AML-193 (cell line): ENCODE measurements at regions not wholly inside any gene's neighbourhood (a gene's known extent, or its start where the extent isn't known, plus 50 kb on each side); places are given as distances from the start of the nearest gene placed in this dataset.

Source experiments
- DNase-seq, 2 experiments: peaks; one replicate each; lab custom pipeline; 2025; lab: John Stamatoyannopoulos, UW

DNA sequence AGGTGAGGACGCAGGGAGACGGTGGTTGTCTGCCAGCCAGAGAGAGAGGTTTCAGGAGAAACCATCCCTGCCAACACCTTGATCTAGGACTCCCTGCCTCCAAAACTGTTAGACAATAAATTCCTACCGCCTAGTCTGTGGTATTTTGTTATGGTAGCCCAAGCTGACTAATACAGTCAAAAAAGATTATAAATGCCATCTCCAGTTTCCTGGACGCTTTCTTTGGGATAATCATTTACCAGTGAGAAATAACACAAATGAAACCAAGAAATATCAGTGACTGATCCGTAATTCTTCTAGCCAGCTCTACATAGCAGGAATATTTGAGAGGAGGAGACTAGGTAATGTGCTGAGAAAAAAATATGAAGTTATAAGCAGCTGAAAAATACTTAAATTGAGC, 707.8 kb upstream of the LMCD1 start:
- DNase-seq, result no peak

GRCh38 chr3:7798276-7798675, 703.3 kb upstream of the LMCD1 start:
- DNase-seq, result no peak

DNA sequence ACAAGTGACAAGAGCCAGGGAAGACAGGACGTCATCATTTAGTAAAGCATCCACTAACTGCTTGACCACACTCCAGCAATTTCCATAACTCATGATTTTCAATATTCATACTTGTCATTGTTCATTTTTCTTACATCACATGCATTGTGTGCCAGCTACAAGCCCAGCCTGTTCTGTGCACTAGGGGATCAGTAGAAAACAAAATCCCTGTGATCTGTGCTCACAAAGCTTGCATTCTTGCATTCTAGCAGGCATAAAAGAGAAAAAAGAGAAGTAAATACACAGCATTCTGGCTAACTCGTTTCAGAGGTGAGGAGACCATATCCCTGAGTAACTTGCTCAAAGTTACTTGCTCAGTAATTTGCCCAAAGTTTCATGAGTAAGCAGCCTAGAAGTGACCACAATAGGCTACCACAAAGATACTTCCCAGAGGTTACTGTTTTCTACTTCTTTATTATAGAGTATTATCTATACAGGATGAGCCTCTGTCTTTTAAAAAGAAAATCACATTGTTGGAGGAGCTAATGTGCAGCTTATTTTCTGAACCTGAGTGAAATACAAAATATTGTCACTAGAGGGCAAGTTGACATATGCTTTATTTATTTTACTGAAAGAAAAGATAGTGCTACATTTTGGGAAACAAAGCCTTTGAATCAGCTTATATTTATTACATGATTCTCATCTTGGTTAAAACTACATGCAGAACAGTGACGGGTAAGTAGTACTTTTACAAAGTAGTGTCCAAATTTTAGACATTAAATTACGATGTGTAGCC, 701.4 kb upstream of the LMCD1 start:
- DNase-seq, result no peak

DNA sequence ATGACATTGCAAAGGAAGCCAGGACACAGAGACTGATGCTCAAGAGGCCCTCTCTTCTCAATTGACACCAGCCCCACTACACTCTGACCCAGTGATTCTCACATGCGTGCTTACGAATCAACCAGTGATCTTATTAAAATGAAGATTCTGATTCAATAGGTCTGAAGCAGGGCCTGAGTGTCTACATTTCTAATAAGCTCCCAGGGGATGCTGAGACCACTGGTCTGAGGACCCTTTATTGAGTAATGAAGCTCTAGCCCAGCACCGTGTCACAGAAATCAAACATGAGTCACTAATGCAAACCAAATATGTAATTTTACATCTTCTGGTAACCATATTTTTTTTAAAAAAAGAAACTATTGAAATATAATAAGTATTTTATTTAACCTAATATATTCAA, 689.1 kb upstream of the LMCD1 start:
- no peak for DNase-seq

GRCh38 chr3:7813365-7813764, 688.3 kb upstream of the LMCD1 start:
- no peak for DNase-seq

DNA sequence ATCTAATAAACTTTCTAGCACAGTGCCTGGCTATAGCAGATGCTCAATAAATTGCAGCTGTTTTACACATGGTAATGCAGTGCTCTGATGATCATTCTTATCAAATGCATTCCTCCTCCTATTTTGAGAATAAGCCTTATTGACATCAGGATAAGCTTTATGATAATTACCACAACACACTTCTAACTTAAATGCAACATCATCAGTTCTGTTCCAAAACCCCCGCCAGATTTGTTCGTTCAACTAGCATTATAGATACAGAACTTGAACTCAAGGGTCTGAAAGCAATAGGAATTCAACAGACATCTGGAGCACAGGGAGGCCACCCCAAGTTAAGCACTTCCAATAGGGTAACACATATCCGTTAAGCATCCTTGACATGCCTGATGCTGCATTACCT, 684.4 kb upstream of the LMCD1 start:
- DNase-seq, result no peak

GRCh38 chr3:7820969-7821368, 680.7 kb upstream of the LMCD1 start:
- no peak for DNase-seq

DNA sequence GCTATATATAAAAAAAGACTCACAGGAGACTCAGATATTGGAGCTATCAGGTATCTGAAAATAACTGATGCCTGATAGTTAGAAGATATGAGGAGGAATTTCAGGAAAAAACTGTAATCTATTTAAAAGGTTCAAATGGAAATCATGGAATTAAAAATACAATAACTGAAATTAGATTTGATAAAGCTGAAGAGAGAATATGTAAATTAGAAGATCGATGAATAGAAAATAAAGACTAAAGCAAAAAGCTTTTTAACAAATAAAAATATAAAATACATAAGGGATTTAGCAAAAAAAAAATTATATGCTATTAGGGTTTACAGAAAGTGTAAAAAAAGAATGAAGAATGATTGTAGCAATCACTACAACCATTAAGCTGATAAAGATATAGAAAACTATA, 679.8 kb upstream of the LMCD1 start:
- DNase-seq, result no peak

GRCh38 chr3:7841451-7841850, 660.2 kb upstream of the LMCD1 start:
- no peak for DNase-seq

- DNase-seq, result no peak
These were observed 658.2 kb upstream of the LMCD1 start for GRCh38 chr3:7843441-7843840.

DNA sequence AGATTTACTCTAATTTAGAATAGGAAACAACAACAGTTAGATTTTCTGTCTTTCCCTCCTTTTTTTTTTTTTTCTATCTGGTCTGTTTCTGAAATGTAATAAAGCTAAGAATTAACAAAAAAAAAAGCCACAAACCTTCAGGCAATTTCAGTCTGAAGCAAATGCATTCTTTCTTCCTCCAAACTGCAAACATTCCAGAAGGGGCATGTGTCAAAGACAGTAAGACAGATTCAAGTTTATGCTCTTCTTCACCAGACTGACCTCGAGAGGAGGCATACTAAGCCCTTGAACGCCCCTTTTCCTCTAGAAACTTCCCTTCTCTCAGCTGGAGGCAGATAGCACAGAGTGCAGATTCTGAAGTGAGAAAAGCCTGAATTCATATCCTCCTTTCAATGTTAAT, 654.6 kb upstream of the LMCD1 start:
- no peak for DNase-seq

GRCh38 chr3:7847521-7847920, 654.1 kb upstream of the LMCD1 start:
- no peak for DNase-seq

DNA sequence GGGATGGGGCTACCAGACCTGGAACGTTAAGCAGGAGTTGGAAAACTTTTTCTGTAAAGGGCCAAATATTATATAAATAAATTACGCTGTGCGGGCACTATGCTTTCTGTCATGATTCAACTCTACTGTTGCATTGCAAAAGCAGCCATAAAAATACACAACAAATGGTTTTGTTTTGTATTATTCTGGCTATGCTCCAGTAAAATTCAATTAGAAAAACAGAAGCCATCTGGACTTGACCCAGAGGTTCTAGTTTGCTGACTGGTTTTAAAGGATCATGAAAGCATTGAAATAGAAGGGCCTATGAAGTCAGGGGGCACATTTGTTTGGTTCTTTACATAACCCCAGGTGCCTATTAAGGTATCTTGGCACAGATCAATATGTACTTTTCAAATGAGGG, 647.4 kb upstream of the LMCD1 start:
- no peak for DNase-seq

GRCh38 chr3:7854721-7855120, 646.9 kb upstream of the LMCD1 start:
- DNase-seq, result no peak

GRCh38 chr3:7865611-7866010, 636.0 kb upstream of the LMCD1 start:
- DNase-seq, result no peak

GRCh38 chr3:7867587-7867986, 634.0 kb upstream of the LMCD1 start:
- no peak for DNase-seq

GRCh38 chr3:7871003-7871560, 630.5 kb upstream of the LMCD1 start:
- DNase-seq, result no peak

DNA sequence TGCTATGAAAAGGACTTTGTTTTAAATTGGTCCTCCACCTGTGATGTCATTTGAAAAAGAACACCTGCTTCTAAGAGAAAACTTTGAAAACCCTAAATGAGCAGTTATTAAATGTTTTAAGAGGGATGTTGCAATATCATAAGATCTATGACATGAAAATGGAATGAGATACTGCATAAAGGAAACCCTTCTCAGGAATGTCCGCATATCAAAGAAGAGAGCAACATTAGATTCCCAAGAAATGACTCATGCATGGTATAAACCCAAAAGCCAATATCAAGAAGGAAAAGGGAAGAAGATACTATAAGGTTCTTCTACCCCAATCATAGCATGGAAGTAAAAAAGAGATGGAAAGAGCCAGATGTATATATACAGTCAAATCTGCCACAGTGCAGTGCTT, 627.5 kb upstream of the LMCD1 start:
- DNase-seq, result no peak

GRCh38 chr3:7875925-7876324, 625.7 kb upstream of the LMCD1 start:
- no peak for DNase-seq

- no peak for DNase-seq
These were observed 624.8 kb upstream of the LMCD1 start for GRCh38 chr3:7876741-7877297.

- DNase-seq, result no peak
These were observed 624.3 kb upstream of the LMCD1 start for GRCh38 chr3:7877312-7877711.

DNA sequence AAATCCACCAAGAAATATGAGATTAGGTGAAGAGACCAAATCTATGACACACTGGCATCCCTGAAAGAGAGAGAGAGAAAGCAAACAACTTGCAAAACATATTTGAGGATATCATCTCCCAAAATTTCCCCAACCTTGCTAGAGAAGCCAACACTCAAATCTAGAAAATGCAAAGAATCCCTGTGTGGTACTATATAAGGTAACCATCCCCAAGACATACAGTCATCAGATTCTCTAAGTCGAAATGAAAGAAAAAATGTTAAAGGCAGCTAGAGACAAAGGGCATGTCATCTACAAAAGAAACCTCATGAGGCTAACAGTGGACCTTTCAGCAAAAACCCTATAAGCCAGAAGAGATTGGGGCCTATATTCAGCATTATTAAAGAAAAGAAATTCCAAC, 622.1 kb upstream of the LMCD1 start:
- DNase-seq, result no peak

DNA sequence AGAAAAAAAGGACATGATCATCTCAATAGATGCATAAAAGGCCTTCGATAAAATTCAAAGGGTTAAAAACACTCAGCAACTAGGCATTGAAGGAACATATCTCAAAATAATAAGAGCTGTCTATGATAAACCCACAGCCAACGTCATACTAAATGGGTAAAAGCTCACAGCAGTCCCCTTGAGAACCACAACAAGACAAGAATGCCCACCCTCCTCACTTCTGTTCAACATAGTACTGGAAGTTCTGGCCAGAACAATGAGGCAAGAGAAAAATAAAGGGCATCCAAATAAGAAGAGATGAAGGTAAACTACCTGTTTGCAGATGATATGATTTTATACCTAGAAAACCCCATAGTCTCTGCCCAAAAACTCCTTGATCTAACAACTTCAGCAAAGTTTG, 619.7 kb upstream of the LMCD1 start:
- DNase-seq, result no peak

GRCh38 chr3:7897655-7898054, 604.0 kb upstream of the LMCD1 start:
- no peak for DNase-seq
